HG02623 (cell line): ENCODE measurements at regions not wholly inside any gene's neighbourhood (a gene's known extent, or its start where the extent isn't known, plus 50 kb on each side); places are given as distances from the start of the nearest gene placed in this dataset.

Experiments
- ATAC-seq: cut with Tn5 transposase; IDR thresholded peaks from one replicate; pipeline ENCODE4 v1.9.1; 2021; ENCODE audit warnings: moderate library complexity; ENCODE audit not compliant: unreplicated experiment

DNA sequence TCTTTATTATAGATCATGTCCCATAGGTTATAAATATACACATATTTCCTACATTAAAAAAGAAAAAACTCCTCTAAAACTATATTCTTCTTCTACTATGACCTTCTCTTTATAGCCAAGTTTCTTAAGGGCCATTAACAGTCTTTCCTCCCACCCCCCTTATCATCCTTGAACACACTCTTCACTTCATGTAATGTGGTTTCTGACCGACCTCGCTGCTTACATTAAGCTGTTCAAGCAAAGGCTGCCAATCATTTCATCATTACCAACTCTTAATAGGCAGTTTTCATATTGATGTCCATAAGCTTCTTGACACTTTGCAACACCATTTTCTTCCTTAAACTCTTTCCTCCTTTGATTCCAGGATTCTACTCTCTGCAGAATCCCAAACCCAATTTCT lies 283.0 kb upstream of the PCSK5 start:
- no peak for ATAC-seq

DNA sequence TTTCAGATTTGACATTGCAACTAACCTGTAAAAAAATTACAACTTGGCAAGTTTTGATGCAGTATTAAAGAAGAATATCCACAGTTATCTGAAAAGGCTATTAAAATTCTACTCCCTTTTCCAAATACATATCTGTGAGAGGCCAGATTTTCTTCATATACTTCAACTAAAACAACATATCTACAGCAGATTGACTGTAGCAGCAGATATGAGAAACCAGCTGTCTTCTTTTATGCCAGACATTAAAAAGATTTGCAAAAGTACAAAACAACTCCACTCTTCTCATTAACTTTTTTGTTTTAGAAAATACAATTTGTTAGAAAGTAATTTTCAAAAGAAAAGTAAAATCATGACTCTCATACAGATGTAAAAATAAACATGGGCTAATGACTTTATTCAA lies 281.1 kb upstream of the PCSK5 start:
- ATAC-seq = no peak

DNA sequence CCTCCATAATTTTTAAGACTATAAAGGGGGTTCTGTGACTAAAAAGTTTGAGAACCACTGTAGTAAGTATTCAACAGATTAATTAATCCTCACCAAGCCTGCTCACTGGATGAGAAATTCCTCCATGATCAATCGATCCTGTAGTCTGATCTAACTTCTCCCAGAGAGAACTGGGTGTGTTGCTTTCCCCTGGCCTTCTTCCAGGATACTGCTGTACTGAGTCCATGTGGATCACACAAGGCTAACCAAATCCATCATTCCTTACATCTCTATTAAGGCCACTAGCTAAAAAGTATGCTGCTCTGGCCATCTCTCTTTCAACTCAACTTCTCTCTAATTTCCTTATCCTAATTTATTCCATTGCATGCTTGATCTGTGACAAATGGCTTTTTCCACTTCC lies 280.2 kb upstream of the PCSK5 start:
- no peak for ATAC-seq

DNA sequence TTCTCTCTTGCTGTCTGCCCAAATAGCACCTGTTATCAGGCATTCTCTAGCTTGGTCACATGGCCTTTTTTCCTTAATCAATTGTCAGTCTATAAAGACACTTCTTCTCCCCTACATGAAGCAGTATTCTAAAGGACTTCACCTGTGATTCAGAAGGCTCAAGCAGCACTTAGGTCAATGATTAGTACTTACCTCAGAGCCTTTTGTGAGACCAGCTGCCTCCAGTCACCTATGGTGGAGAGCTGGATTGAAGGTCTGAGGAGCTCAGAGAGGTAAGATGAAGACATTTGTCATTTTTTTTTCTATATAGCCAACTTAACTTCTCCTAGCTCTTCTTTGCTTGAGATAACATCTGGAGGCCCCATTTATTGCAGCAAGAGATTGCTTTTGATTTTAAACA lies 278.3 kb upstream of the PCSK5 start:
- no peak for ATAC-seq

DNA sequence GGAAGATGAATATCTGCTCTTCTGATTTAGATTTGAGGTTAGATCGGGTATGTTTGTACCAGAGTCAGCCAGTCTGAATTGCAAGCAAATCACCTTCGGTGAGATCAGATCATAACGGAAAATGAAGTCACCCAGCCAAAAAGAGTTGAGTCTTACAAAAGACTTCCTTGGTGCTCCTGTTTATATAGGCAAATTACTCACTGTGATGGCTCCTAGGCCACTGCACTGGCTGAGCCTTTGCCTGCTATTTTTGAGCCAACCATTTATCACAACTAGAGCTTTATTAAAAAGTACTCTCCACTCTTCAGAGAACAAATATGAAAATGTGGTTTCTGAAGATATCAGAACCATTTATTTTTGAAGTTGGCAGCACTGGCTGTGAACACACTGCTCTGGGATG lies 277.7 kb upstream of the PCSK5 start:
- no peak for ATAC-seq

DNA sequence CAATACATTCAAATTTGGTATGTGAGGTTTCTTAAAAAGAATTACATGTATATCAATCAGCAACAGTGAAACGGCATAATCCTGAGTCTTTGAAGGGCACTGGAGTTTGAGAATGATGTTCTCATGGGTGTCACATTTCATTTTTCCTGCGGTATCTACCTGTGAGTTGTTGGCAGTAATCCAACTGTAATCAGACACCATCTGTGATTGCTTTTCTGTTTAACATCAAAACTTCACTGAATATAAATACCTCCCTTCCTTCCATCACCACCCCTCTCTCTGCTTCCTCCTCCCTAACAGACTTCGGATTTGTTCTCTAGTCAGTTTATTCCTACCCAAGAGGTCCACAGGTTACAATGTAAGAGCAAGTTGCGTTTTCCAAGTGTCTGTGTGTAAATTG lies 275.2 kb upstream of the PCSK5 start:
- ATAC-seq = no peak

DNA sequence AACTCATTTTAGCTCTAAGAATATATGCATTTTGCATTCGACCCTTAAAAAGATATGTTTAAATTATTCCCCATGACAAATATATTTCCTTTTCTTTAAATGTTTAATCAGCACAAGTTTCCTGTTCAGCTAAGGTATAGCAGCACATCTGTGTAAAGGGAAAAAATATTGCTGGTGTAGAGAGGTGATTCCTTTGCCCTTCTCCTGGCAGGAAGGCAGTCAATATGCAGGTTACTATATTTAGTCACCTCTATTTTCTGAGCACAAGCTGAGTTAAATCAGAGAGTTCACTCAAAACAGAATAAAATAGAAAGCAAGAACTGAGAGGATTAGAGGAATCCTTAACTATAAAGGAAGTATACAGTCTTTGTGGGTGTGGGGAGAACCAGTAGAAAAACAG lies 274.4 kb upstream of the PCSK5 start:
- no peak for ATAC-seq

DNA sequence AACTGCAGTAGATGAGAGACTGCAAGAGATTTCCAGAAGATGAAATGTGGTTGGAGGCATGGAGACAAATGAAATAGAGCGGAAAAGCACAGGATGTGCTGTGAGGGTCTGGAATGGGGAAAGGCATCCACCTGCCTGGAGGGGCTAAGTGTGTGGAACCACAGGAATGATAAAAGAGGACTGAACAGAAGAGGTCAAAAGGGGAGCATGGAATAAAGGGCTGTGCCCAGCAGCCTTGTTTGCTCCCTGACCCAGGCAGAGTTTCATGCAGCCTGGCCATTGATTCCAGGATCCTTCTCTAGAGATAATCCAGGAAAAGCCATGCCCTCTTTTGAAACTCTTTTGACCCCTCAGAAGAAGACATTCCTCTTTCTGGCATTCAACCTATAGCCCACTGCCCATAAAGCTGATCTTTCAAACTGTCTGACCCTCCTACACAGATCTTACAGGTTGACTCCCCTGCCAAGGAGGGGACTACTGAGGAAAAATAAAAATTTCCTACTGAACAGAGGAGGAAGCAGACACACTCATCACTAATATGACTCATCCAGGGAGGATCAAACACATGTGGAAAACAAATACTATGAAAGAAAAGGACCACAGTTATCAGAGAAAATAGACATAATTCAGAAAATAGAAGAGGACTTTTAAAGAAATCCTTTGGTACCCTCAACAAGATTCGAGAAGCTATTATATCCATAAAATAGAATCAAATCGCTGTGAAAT lies 273.5 kb upstream of the PCSK5 start:
- ATAC-seq = no peak

DNA sequence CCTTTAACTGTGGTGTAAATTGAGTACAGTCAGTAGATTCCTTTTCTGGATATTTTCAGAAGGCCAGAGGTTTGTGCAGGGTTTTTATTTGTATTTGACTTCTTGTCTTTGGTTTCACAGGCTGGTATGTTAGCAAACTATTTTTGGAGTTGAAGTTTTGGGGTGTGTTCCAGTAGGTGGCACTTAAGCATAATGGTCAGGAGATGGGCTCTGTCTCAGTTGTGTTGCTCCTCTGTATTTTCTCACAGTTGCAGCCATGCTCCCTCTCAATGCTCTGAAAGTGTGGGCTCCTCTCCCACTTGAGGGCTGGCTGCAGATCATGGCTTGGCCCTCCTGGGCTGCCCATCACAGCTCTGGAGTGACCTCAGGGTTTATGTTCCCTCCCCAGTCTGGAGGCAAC lies 267.0 kb upstream of the PCSK5 start:
- no peak for ATAC-seq

DNA sequence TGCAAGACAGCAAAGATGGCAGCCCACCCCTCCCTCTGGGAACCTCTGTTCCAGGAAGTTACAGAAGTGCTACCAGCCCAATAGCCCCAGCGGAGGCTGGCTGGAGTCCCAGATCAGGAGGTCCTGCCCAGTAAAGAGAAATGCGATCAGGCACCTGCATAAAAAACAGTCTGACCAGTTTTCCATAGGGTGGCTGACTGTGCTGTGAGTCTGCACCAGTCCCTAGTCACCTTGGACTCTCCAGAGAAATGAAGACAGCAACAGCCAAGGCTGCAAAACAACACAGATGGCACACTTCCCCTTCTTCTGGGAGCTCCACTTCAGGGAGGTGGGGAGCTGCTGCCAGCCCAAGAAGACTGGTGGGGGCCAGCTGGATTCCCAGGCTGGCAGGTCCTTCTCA lies 265.5 kb upstream of the PCSK5 start:
- no peak for ATAC-seq

DNA sequence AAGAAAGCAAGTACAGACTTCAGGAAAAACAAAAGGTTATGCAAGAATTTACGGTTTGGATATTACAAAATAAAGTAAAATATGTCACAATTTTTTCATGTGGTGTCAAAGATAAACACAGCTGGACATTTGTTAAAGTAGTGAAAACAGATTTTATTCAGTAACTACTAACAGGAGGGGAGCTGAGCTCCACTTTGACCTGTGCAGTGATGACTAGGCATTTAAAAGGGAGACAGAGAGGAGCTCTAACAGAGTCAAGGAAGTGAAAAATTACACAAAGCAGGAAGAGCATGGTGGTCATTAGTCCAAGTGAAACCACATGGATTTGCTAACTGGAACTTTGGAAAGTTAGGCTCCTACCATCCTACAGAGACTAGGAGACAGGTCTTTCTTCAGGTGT lies 263.6 kb upstream of the PCSK5 start:
- no peak for ATAC-seq

DNA sequence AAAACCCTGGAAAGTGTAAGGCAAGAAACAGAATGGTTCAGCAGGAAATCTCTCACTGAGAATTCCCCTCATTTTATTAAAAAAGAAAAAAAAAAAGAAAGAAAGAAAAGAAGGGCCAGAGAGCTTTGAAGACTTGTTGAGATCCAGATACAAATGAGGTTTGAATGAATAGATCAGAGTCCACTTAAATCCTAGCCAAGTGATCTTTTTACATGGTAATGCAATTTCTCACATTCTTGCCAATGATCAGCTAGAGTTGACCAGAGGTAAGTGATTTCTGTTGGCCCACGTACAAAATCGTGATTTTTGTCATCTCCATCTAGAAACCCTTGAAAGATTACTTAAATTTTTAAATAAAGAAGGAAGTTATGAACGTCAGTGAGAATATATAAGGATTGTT lies 261.5 kb upstream of the PCSK5 start:
- ATAC-seq = no peak

DNA sequence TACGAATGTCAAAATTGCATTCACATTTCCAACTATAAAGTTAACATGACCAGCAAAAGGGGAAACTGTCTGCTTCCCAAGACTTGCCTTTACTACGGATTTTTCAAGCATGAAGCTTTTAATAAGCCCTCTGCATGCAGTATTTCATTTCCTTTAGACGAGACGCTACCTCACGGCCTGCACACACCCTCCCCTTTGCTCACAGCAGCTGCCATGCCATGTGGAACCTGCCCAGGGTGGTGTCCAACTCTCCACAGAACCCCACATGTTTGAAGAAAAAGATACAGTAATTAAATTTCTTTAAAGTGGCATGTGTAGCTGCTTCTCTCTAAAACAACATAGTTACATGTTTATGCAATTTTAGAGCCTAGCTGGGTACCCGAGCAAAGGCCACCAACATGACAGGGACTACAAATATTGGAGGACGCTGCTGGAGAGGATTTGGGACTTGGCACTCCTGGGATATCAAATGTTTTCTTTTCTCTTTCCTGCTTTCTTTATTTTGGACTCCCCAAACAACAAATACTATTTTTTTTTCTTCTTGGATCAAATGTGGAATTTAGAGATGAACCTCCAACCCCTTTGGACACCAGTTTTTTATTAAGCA lies 256.9 kb upstream of the PCSK5 start:
- no peak for ATAC-seq

DNA sequence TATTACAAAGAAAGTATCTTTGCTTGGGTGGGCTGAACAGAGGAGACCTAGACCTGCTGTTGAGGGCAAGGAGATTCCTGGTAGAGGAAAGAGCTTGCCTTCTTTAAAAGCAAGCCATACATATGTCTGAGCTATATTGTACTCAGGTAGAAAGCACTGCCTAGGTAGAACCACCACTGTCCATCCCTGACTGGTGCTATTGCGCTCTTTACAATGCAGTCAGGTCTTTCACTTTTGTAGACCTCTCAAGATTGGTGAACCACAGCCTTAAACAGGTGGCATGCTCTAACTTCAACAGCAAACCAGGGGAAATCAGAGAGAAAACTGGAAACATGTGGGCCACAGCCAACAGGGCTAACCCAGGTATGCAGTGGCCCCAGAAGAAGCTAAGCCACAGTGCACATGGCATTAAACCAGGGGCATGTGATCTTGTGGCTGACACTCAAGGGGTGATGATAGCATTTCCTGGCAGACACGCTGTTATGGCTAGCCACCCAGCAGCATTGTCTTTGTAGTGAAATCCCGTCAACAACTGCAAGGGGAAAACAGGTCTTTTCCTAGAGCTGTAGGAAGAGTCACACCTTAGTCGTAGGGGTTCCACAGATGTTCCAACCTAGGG lies 253.9 kb upstream of the PCSK5 start:
- no peak for ATAC-seq

DNA sequence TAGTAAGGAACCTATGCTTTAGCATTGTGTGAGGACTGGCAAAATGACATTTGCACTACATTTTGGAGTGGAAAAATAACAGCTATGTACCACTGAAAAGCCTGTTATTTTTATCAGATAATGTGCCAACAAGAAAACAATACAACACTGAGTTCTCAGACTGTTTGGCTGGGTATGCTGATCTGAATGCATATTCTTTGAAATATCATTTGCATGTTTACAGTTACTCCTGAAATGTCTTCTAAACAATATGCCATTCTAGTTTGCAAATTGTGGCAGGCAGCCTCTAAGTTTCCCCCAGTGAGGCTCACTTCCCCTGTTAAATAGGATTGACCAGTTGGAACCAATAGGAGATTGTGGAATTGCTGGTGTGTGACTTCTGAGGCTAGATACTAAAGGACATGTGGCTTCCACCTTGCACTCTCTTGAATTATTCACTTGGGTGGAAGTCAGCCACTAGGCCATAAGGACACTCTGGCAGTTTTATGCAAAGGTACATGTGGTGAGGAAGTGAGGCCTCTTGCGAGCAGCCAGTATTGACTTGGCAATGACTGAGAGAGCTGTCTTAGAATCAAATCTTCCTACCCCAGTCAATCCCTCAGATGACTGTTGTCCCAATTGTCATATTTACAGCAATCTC lies 250.4 kb upstream of the PCSK5 start:
- no peak for ATAC-seq

DNA sequence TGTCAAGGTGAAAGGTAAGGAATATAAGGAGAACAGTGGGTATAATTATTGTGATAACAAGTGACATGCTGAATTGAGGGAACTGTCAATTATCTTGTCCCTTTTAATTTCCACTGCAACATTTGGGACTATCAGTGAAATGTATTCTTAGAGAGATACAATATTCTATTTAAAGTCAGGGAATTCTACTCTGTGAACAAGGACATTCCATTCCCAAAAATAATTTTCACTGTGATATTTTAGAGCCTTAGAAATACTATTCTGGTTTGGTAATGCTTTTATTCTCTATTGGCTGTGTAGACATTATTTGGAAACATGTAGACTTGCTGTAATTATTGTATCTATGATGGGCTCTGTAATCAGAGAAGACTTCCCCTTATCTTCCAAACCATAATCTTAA lies 248.0 kb upstream of the PCSK5 start:
- ATAC-seq = no peak

DNA sequence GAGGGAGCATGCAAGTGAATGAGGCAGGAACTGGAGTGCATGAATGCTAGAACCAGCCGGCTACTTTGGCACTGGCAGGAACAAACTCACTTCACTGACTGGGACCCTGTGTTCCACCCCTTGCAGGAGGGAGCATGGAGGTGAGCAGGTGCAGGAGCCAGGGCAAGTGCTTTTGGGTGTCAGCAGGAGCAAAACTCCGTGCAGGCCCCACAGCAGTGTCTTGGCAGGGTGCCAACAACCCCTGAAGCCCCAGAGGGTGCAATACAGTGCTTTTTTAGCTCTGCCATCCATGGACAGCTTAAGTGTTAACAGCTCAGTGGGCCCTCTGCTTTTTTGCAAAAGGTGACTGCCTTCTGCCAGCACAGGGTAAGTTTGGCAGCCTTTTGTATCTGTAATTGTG lies 245.8 kb upstream of the PCSK5 start:
- ATAC-seq = no peak

DNA sequence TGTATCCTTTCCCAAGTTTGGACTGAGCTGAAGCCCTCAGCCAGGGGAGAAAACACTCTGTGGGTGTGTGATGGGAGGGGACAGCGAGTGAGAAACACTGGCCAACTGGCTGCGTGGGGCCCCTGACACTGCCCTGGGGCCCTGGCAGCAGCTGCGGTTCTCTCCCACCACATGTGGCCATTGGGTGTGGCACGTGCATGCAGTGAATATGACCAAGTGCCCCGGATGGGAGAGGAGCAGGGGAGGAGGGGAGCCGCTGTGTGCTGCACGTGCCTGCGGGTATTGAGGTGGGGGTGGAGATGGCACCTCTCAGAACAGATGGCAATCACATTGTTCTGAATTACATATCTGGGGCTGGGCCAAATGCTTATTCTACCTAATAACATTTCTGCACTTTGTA lies 242.4 kb upstream of the PCSK5 start:
- no peak for ATAC-seq

DNA sequence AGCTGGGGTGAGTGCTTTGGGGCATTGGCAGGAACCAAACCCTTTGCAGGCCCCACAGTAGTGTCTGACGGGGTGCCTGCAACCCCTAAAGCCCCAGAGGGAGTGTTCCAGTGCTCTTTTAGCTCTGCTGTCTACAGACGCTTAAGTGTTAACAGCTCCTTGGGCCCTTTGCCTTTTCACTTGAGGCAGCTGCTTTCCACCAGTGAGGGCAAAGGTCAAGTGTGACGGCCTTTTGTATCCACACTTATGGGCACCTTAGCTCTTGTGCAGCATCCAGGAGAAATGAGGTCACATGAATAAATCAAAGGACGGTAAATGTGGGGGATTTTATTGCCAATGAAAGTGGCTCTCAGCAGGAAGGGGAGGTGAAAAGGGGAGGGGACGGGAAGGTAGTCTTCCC lies 241.4 kb upstream of the PCSK5 start:
- no peak for ATAC-seq

DNA sequence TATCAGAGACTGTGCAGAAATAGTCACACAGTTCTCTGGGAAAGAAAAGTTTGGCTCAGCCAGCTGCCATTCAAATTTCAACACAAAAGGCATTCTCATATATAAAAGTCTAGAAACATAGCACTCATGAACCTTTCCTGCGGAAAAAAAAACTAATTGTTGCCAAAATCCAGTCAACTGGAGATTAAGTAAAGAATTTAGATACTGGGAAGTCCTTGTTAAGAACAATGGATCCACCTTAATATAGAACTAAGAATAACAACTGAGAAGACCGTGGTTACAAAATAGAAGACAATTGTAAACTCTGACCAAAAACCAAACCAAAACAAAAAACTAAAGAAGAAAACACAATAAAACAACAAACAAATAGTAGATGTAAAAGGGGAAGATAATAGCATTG lies 238.8 kb upstream of the PCSK5 start:
- ATAC-seq = no peak

DNA sequence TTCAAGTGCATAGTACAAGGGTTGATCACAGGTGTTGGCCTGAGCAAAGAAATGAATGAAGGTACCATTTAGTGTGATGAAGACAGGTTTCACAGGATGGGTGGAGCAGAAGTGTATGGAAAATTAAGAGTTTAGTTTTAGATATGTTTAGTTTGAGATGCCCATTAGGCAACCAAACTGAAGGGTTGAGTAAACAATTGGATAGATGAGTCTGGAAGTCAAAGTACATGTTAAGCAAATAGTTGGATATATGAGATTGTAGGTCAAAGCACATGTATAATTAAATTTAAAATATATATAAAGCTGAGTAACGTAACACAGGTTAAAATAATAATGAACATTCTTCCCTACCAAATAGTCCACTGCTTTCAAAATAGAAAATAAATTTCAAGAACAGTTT lies 237.1 kb upstream of the PCSK5 start:
- ATAC-seq = no peak

DNA sequence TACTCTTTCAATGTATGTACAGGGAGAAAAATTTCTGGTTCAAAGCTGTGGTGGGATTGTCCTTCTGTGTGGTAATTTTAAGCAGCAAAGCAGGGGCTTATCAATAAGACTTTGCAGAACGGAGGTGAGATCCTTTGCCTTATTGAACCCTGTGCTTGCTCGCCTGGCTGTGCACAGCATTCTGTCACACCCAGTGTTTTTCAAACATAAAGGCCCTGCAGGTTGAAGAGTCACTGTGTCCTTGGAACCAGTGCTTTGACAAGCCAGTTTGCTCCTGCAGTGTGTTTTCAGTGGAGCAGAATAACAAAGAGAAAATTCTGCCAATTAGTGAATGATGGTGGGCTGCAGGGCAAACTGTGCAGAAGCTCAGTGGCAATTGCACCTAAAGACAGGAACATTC lies 236.7 kb upstream of the PCSK5 start:
- no peak for ATAC-seq
